Cardiac muscle cell (in vitro differentiated cells and primary cell): ENCODE measurements at regions not wholly inside any gene's neighbourhood (a gene's known extent, or its start where the extent isn't known, plus 50 kb on each side); places are given as distances from the start of the nearest gene placed in this dataset.

Source experiments
- DNase-seq, 2 donors: peaks; one replicate each; pipeline versions ENCODE4 v3.0.0 to v3.0.0-alpha.2; 2010 to 2017; ENCODE audit warnings: low read depth in 1 of 2, low spot score in 1 of 2
- H3K27ac ChIP-seq: fragments of 200-600 bp; sonication (generic); 2 replicates; pipeline ENCODE4 v1.5.1; 2016
- H3K27me3 ChIP-seq: fragments of 200-600 bp; sonication (generic); 2 replicates; pipeline ENCODE4 v1.6.0; 2016; ENCODE audit warnings: control low read depth
- H3K36me3 ChIP-seq: fragments of 200-600 bp; sonication (generic); 2 replicates; pipeline ENCODE4 v1.5.1; 2016; ENCODE audit warnings: control low read depth
- H3K4me1 ChIP-seq: fragments of 200-600 bp; sonication (generic); 2 replicates; pipeline ENCODE4 v1.8.1; 2017; ENCODE audit warnings: low read depth, mild to moderate bottlenecking, mixed run types
- H3K4me3 ChIP-seq: fragments of 200-600 bp; sonication (generic); 2 replicates; pipeline ENCODE4 v1.5.1; 2016; ENCODE audit warnings: mild to moderate bottlenecking
- H3K9me3 ChIP-seq: fragments of 200-600 bp; sonication (generic); 2 replicates; pipeline ENCODE4 v1.5.1; 2017; ENCODE audit warnings: low read depth, mild to moderate bottlenecking, control low read depth
- TF ChIP-seq, protein P1 (sequence below): IDR thresholded peaks from 2 replicates; pipeline ENCODE4 v1.5.1; 2012; ENCODE audit warnings: low read depth, mild to moderate bottlenecking, low read length

DNA sequence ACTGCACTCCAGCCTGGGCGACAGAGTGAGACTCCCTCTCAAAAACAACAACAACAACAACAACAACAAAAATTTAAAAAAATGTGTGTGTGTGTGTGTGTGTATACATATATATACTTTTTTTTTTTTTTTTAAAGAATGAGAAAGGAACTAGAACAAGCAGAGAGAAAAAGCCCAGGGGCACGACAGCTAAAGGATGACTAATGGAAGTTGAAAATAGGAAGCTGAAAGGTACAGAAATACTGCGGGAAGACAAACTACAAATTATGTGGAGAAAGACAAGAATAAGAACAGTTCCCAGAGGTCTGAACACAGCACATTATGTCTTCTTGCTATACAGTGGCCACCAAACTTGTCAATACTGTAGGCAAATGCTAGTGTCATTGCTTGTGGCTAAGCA lies 141.9 kb upstream of the PRSS1 start:
- Histone ChIP-seq H3K36me3 (no peaks in the 10 kb centered on the region), H3K9me3 (no peaks in the 10 kb centered on the region), H3K4me3 (no peak overlapping the region), H3K27ac (no peak overlapping the region), H3K27me3 (no peaks in the 10 kb centered on the region), H3K4me1 (no peaks in the 10 kb centered on the region)
- TF ChIP-seq, protein P1, sequence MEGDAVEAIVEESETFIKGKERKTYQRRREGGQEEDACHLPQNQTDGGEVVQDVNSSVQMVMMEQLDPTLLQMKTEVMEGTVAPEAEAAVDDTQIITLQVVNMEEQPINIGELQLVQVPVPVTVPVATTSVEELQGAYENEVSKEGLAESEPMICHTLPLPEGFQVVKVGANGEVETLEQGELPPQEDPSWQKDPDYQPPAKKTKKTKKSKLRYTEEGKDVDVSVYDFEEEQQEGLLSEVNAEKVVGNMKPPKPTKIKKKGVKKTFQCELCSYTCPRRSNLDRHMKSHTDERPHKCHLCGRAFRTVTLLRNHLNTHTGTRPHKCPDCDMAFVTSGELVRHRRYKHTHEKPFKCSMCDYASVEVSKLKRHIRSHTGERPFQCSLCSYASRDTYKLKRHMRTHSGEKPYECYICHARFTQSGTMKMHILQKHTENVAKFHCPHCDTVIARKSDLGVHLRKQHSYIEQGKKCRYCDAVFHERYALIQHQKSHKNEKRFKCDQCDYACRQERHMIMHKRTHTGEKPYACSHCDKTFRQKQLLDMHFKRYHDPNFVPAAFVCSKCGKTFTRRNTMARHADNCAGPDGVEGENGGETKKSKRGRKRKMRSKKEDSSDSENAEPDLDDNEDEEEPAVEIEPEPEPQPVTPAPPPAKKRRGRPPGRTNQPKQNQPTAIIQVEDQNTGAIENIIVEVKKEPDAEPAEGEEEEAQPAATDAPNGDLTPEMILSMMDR = no peak
- DNase-seq = no peak

DNA sequence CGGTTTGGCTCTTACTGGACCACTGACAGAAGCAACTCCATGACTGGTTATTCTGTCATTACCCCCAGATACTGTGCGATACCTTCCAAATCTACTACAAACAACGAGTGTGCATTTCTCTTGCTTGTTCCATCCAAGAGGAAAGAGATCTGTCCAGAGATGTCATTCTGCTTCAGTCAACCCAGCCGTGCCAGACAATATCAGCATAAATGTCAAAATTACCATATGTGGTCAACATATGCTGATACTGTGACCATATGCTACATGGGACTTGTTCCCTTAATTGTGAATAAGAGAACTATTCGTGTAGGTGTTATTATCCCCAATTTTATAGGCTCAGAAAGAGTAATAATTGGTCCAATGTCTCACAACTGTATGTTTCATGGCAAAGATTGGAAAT lies 143.2 kb upstream of the PRSS1 start:
- no peaks in the 10 kb centered on the region for H3K36me3 ChIP-seq
- TF ChIP-seq, protein P1 = no peak
- no peak overlapping the region for H3K4me3 ChIP-seq
- no peaks in the 10 kb centered on the region for H3K9me3 ChIP-seq
- no peaks in the 10 kb centered on the region for H3K4me1 ChIP-seq
- DNase-seq = no peak
- H3K27me3 ChIP-seq = no peaks in the 10 kb centered on the region
- no peak overlapping the region for H3K27ac ChIP-seq

DNA sequence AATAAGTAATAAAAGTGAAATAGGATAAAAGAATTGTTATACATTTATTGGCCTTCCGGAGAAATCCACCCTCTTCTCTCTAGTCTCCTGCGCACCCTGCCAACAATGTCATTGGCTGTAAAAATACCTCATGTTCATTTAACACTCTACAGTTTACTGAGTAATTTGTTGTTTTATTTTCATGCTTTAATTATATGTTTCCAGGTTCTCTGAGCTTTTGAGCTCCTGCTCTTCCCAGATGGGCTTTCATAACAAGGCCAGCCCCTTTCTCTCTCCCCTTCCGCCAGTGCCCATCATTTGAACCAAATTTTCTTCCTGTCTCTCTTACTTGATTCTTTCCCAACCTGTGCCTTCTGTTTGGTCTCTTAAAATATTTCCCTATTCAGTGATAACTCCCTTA lies 144.6 kb upstream of the PRSS1 start:
- TF ChIP-seq, protein P1 = no peak
- H3K36me3 ChIP-seq = no peaks in the 10 kb centered on the region

DNA sequence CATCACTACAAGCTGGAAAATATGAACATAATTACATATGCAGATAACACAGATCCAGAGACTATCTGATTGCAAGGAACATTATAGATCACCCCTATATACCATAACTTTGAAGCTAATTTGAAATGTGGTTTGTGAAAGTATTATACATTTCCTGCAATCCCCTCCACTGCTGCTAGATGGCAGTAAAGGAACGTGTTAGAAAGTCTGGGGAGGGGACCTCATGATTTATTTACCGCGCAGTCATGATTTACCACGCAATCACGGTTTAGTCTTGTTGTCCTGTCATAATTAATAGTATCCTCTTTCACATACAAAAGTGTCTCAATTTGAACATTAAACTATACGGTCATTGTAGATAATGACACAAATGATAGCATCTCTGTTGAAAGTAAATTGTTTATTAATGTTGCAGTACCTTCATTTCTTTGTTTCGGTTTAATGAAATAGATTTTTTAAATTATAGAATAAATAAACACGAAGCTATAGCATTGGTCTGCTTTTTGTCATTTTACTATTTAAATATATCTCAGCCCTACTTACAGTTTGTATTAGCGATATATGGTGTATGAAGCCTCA lies 145.3 kb upstream of the PRSS1 start:
- Histone ChIP-seq H3K27ac (no peak overlapping the region), H3K9me3 (no peaks in the 10 kb centered on the region), H3K36me3 (no peaks in the 10 kb centered on the region), H3K4me1 (no peaks in the 10 kb centered on the region), H3K4me3 (no peak overlapping the region), H3K27me3 (no peaks in the 10 kb centered on the region)
- DNase-seq = peak; percentile 73 to 81
- TF ChIP-seq, protein P1 = peak; percentile 88

More for the DNA sequence above, 144.6 kb upstream of the PRSS1 start:
- DNase-seq = no peak
- no peaks in the 10 kb centered on the region for H3K9me3 ChIP-seq
- no peak overlapping the region for H3K27ac ChIP-seq
- H3K4me3 ChIP-seq = no peak overlapping the region
- H3K4me1 ChIP-seq = no peaks in the 10 kb centered on the region
- no peaks in the 10 kb centered on the region for H3K27me3 ChIP-seq

DNA sequence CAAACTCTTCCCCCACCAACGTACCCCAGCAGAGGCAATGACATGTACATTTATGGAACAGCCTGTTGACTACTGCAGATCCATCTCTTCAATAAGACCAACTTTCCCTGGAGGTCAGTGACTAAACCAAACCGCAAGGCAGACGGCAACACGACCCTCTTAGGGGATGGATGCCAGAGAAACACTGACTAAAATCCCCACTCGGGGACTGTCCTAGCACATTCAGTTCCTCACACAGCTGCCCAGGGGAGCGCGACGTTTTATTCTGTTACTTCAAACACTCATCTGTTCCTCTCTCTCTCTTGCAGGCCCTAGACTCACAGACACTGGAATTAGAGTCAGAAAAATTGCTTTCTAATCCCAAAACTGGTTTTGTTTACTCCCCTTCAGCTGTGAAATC lies 146.5 kb upstream of the PRSS1 start:
- TF ChIP-seq, protein P1 = no peak
- DNase-seq = no peak
- no peak overlapping the region for H3K27ac ChIP-seq
- no peak overlapping the region for H3K4me3 ChIP-seq
- H3K36me3 ChIP-seq = no peaks in the 10 kb centered on the region
- H3K9me3 ChIP-seq = no peaks in the 10 kb centered on the region
- H3K27me3 ChIP-seq = peaks cover 2% of the 10 kb centered on the region
- H3K4me1 ChIP-seq = no peaks in the 10 kb centered on the region

DNA sequence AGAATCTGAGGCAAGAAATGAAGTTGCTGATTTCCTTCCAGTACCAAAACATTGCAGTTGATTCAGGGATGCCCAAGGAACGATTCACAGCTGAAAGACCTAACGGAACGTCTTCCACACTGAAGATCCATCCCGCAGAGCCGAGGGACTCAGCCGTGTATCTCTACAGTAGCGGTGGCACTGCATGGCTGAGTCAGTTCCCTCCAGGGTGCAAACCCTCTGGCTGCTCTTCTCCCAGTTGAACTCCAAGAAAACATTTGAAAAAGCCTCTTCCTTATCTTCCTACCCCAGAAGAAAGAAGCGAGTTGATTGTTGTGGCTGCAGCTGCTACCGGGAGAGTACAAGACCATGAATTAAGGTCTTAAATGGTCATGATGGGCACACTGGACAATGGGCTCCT lies 147.1 kb upstream of the PRSS1 start:
- Histone ChIP-seq H3K27ac (no peak overlapping the region), H3K4me1 (no peaks in the 10 kb centered on the region), H3K36me3 (no peaks in the 10 kb centered on the region), H3K9me3 (no peaks in the 10 kb centered on the region), H3K4me3 (no peak overlapping the region), H3K27me3 (peaks cover 4% of the 10 kb centered on the region)
- TF ChIP-seq, protein P1 = no peak
- DNase-seq = no peak
